HG03280 (cell line): ENCODE measurements at regions not wholly inside any gene's neighbourhood (a gene's known extent, or its start where the extent isn't known, plus 50 kb on each side); places are given as distances from the start of the nearest gene placed in this dataset.
"Not testable (repeated sequence)": the region's sequence is repeated elsewhere in the genome, so short reads cannot be mapped to it uniquely, and the experiment has no call there.

Source experiments
- ATAC-seq: cut with Tn5 transposase; IDR thresholded peaks from one replicate; pipeline ENCODE4 v1.9.1; 2021; ENCODE audit warnings: mild to moderate bottlenecking, moderate library complexity; ENCODE audit not compliant: unreplicated experiment

DNA sequence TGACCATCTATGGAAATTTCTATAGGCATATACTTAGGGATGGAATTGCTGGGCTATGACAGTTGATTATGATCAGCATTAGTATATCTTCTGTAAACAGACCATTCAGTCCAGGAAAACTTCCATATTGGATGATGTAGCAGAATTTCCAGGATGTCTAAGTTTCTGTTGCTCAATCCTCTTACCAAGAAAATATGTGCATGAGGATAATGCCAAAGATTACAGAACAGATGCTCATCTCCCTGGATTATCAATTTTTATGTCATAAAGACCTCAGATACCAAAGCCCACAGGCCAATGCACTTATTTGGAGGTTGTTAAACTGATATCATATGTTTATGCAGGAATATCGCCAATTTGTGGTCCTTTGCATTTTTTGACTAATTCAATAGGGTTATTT lies 354.4 kb upstream of the FLRT2 start:
- ATAC-seq, result no peak

GRCh38 chr14:85178864-85179263 lies 351.1 kb upstream of the FLRT2 start:
- no peak for ATAC-seq

GRCh38 chr14:85180876-85181275 lies 349.1 kb upstream of the FLRT2 start:
- ATAC-seq, result no peak

DNA sequence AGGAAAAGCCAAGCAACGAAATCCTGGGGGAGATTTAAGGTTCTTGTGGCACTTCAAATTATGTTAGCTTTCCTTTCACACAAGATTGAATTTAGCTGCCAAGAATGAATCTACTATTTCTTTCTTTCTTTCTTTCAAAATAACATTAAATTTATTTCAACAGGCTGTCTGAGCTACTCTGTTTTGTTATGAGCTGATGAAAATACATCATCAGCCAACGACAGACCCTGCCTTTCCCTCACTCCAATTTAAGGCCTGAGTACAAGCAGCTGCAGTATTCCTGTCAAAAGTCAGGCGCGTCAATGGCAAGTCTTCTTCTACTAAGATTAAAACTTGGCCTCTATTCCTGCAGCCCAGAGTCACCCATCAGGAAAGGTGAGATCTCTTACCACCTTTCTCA lies 347.7 kb upstream of the FLRT2 start:
- ATAC-seq, result no peak

DNA sequence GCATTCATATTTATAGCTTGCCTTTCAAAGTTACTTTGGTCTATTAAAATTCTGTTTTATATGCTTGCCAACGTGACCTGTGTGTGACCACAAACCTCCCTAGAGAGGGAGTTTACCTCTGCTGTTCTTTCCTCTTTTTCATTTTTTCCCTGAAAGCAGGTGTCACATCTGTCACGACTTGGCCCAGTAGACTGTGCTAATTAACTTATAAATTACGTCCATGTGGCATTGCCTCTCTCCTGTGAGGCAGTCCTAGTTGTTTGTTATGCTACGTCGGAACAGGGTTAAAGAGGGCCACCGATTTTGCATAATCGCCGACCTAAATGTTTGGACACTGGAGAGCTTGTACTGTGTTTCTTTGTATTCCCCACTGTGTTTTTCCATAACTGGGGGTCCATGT lies 343.9 kb upstream of the FLRT2 start:
- no peak for ATAC-seq

DNA sequence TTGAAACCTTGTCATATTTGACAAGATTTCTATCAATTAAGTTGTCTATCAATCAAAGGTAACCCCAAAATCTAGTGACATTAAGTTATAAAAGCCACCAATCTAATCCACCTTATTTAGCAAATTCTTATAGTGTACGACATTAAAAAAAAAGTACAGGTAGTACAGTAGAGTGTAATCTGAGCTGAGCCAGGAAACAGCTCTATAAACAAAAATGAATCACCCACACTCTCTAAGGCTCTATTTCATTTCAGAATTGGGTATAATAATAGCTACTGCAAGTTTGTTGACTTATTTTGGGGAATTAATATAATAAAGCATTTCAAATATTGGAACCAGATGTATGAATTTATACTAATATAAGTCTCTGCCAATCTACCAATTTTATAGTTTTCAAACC lies 342.4 kb upstream of the FLRT2 start:
- ATAC-seq, result no peak

GRCh38 chr14:85188836-85189235 lies 341.1 kb upstream of the FLRT2 start:
- ATAC-seq, result no peak

DNA sequence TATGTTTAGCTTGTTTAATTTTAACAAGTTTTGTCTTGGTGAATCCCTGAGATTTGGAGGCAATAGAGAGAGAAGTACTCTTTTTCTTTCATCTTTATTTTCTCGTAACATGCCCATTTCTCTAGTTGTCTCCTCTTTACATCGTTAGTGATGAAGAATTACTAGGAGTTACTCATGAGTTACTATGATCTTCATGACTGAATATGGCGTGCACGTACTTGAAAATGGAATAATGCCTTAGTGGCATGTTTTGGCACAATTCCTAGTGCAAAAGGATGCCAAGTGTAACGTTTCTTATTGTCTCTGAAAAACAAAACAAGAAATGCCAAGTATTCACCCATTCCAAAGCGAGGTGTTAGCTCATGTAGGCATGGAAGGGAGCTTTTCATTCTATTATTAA lies 340.7 kb upstream of the FLRT2 start:
- ATAC-seq, result not testable (repeated sequence)

DNA sequence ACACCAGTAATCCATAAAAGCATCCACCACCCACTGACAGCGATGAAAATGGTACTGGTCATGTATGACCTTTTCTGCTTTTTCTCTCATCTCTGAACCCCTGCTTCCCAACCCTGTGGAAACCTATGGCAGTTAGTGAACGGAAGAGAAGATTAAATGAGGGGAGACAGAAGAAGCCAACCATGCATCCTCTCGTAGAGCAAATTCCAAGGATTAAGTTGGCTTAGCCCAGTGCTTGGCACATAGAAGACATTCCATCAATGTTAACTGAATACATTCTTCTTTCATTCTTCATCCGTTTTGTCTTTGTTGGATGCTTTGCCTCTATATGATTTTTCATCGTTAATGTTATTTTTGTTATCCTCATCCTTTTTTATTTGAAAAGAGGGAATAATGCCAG lies 339.7 kb upstream of the FLRT2 start:
- ATAC-seq, result no peak

GRCh38 chr14:85191986-85192385 lies 338.0 kb upstream of the FLRT2 start:
- no peak for ATAC-seq

DNA sequence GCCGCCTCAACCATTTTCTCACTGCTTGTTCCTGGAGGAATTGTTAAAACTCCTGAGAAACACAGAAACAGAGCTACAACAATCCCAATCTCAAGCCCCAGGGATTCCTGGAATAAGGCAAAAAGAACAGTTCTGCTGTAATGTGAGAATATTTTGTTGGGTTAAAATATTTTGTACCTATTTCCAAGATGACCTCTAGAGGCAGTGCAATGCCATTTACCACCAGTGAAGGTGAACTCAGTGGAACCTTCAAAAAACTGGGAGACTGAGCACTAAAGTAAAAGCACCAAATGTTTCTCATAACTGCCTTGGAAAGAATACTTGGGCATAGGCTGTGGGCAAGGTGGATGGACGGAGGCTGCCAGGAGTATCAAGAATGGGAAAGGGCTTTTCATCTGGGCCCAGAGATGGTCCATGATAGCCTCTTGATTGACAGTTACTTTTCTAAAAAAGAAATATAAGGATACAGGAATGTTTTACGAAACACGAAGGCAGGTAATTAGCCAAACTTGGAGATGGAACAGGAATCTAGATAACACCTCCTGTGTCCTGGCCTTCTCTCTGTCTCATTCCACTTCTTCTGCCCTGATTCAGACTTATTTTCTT lies 334.0 kb upstream of the FLRT2 start:
- ATAC-seq, result no peak

DNA sequence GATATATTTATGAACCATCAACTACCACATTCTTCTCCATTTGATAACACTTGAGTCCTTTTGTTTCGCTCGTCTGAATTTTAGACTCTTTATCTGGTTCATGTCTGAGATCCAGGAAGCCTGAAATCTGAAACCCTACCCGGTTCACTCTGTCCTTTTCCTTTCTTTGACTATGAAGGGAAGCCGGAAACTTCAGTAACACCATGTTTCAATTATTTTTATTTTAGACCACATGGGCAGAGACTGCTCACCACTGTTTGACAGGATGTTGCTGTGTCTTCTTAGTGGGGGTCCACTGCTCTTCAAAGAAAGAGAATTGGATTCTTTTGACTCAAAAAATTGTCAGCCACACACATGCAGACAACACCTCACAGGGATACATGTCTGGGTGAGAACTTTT lies 331.9 kb upstream of the FLRT2 start:
- no peak for ATAC-seq

- ATAC-seq, result no peak
Measured at GRCh38 chr14:85205875-85206274, 324.1 kb upstream of the FLRT2 start.

DNA sequence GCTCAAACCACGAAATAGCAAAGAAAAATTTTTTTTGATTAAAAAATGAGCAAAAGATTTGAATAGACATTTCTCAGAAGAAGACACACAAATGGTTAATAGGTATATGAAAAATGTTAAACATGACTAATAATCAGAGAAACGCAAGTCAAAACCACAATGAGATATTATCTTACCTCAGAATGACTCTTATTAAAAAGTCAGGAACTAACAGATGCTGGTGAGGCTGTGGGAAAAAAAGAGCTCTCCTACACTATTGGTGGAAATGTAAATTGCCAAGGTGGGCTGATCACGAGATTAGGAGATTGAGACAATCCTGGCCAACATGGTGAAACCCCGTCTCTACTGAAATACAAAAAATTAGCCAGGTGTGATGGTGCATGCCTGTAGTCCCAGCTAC lies 315.5 kb upstream of the FLRT2 start:
- no peak for ATAC-seq

DNA sequence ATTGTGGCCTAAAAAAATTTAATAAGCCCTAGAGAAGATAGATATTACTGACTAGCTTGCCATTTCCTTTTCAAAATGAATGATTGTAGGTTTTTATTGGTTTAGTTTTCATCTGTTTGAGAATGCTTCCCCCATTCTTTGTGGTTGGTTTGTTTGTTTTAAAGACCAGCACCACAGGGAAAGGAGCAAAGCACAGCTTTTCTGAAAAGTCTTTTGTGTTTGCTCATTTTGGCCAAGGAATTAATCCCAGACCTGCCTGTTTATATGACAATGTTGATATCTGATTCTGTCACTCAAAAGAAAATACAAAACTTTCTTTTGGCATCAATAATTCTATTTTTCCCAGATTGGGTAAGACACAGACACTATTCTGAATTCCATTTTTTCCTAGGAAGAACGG lies 312.5 kb upstream of the FLRT2 start:
- no peak for ATAC-seq

- no peak for ATAC-seq
Measured at GRCh38 chr14:85218982-85219381, 311.0 kb upstream of the FLRT2 start.

- ATAC-seq, result no peak
Measured at GRCh38 chr14:85221832-85222231, 308.1 kb upstream of the FLRT2 start.

- ATAC-seq, result no peak
Measured at GRCh38 chr14:85222341-85222740, 307.6 kb upstream of the FLRT2 start.

GRCh38 chr14:85223667-85224066 lies 306.3 kb upstream of the FLRT2 start:
- no peak for ATAC-seq

DNA sequence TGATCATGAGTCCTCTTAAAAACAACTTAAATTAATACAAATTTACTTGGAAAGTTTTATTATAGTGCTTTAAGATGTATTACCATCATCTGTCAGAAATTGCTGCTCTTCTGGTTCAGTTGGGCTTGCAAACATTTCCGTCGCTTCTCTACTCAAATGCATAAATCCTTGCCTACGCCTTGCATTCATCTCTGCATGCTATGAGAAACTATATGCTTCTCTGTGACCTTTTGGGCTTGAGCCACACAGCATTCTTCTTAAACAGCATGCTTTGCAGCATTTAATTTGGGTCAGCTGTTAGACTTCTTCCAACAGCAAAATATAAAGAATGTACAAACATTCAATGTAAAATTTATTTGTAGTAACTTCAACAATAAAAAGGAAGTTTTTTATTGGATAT lies 305.7 kb upstream of the FLRT2 start:
- ATAC-seq, result no peak

- no peak for ATAC-seq
Measured at GRCh38 chr14:85233756-85234155, 296.2 kb upstream of the FLRT2 start.

DNA sequence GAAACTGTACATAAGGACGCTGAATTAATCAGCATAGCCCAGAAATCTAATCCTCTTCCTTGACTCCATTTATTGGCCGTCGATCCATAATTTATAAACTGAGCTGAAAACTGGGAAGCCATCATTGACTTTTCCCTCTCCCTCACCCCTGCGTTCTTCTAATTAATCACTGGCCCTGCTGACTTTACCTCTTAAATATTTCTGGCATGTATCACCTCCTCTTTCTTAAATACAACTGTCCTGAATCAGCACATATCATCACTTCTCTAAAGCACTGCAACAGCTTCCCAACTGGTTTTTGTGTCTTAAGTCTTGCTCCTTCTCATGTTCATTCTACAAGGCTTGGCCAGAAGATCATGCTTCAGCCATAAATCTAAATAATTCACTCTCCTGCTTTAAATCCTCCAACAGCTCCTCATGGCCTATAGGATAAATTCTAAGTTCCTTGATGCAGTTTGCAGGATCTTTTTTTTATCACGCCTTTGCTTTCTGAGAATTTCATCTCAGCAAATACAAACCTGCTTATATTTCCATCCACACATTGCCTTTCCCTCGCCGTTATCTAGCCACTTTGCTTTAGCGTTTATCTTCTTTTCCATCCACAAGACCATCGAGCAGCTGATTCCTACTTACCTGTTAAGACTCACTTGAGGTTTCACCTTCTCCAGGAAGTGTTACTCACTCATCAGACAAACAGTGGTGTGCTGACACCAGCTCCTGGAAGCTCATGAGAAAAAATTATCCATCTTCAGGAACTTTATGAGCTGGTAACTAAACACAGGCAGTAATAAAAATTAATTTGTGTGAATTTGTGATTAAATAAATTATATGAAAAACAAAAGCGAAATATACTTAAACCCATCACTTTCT lies 295.6 kb upstream of the FLRT2 start:
- ATAC-seq, result no peak

DNA sequence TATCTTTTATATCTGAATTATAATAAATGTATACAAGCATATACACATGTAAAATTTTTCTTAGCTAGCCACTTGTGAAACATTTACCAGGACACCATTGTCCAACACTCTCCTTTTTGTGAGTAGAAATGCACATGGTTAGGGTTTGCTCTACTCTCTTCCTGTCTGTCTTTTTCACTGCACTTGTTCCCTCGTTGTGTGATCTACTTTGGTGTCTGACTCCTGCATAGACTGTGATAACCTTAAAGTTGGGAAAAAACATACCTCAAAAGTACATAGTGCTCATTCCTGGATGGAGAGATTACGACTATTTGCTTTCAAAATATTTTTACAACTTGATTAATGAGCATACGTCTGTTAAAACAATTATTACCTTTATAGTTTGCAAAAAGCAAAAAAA lies 294.1 kb upstream of the FLRT2 start:
- ATAC-seq, result no peak
